Right kidney (tissue), 1 donor: ENCODE measurements at regions not wholly inside any gene's neighbourhood (a gene's known extent, or its start where the extent isn't known, plus 50 kb on each side); places are given as distances from the start of the nearest gene placed in this dataset.
"Not testable (repeated sequence)": the region's sequence is repeated elsewhere in the genome, so short reads cannot be mapped to it uniquely, and the experiment has no call there.

Experiments used
- DNase-seq: peaks from one replicate; pipeline ENCODE4 v3.0.0-alpha.2; 2016

DNA sequence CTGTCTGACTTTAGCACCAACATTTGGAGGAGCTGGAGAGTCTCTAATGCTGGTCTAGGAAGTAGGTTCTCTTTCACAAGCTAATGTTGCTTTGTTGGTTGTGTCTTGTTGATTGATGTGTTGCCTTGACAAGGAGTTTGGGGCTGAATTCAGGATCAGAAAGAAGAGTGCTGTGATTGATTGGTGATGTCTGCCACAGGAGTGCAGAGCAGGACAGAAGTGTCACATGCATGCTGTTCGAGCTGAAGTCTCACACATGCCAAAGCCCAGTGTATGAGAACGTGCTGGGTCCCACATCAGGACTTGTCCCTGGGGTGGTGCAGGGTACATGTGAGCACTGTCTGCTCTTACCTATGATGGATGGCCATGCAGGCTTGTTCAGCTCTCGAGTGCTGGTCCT is 694.4 kb downstream of the MATN1 start:
- DNase-seq = no peak

DNA sequence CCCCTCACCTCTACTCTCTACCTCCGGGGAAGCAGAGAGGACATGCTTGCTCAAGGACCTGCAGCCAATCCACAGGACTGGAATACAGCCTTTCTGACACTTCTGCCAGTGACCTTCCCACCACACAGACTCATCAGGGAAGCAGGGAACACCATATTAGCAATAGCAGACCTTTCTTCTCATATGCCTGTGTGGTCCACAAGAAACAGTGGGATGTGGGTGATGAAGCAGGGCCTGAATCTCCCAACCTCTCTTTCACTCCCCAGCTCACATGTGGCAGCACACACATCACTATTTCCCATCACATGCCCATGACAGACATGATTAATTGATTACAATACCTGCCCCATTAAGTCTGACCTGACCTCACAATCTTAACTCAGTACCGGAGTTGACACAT is 695.1 kb downstream of the MATN1 start:
- DNase-seq = no peak

DNA sequence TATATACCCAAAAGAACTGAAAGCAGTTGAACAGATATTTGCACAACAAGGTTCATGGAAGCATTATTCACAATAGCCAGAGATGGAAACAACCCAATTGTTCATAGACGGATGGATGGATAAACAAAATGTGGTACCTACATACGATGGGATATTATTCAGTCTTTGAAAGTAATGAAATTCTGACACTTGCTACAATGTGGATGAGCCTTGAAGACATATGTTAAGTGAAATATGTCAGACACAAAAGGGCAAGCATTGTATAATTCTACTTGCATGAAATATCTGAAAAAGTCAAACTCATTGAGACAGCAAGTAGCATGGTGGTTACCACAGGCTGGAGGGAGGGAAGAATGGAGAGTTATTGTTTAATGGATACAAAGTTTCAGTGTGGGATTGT is 696.1 kb downstream of the MATN1 start:
- no peak for DNase-seq

DNA sequence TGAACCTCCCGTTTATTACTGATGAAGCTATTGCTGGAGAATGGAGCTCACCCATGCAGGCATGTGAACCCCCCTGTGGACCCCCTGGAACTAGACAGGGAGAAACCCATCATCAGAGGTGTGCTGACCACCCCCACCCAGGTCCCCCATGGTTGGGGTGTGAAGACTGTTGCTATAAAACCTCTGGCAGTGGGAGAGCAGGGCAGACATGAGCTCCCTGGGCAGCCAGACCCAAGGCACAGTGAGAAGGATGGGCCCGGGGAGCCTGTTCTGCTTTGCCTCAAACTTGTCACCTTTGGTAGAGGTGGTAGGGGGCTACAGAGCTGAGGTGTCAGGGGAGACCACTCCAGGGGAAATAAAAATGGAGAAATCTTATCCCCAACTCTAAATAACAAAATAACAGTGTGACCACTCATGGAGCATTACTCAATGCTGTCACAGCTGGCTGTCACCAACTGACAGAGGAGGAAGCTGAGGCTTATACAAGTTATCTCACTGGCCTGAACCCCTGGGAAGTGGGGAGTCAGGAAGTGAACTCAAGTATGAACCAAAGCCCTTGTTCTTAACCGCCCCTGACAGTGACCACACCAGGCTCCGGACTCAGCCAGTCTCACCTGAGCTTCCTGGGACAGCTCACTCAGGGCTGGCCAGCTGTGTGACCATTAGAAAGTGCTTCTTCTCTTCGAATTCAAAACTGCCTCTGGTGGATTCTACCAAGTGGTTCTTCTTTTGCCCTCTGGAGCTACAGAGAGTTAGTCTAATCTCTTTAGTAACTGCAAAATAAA is 698.8 kb downstream of the MATN1 start:
- no peak for DNase-seq

DNA sequence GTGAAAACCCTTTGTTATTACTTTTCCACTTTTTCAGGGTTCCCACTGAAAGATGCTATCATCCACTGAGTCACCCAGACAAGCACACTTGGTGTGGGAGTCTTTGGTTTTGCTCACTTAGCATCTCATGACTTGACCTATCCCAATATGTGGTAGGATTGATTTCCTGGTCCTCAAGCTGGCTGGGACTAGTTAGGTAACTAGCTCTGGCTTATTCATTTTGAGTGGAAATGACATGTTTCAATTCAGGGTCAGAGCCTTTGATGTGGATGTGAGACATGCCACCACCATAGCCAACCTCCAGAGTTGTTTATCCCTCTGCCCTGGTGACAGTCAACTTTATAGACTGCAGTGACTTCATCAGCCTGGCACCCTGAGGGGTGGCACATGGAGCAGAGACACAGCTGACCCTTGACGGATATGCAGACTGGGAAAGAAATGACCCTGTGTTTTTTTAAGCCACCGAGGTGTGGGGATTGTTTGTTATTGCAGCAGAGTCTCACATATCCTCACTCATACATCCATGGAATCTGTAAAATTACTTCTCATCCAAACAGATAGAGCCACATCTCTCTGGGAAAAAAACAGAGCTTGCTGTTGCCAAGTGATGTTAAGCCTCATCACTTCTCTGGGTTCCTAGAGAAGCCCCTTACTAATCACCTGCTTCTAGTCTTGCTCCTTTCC is 699.9 kb downstream of the MATN1 start:
- no peak for DNase-seq

DNA sequence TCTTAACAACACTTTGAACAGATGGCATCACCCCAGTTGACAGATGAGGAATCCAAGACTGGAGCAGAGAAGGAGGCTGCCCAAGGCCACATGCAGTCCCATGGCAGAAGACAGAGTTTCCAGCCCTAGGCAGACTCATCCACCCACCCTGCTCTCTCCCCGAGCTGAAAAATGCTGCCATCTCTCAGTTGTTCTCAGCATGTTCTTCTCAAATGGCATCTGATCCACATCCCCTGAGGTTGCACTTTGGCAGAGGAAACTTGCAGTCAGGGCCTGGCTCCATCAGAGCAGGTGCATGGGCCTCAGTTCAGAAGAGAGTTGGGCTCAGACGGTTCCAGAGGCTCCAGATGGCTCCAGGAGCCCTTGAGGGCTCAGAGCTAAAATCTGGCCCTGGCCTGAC is 709.4 kb downstream of the MATN1 start:
- no peak for DNase-seq

DNA sequence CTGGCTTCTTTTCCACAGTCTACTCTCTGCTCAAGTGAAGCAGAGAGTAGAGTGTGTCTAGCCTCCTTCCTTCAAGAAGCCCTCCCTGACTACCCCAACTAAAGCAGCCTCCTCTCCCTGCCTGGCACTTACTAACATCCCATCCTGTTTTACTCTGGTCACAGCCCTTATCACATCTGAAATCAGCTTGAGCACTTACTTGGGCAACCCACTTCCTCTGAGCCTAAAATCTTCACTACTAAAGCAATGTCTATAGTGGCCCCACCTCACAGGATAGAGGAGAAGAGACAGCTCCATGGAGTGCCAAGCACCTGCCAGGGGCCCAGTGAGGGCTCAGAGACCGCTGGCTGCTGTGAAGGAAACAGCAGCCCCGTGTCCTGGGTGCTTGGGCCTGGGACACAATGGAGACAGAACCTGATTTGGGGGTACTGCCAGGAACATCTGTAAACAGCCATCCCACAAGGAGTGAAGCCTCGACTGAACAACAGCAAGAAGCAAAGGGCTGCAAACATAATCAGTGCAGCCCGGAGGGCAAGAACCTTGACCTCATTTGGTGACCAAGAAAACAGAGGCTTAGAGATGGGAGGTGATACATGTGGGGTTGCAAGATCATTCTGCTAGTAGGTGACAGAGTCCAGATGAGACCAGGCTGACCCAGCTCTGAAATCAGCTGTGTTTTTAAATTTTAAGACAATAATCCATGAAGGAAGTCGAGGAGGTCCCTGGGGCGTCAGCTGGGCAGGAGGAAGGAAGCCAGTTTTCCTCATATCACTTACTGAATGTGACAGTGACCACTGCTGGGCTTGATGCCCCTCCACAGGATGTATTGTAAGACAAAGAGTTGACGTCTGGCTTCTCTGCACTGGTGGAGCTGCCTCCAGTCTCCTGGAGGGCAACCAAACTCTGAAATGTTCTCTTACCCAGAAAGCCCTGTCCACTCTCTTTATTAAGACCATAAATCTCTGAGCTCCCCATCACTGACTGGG is 710.6 kb downstream of the MATN1 start:
- no peak for DNase-seq

DNA sequence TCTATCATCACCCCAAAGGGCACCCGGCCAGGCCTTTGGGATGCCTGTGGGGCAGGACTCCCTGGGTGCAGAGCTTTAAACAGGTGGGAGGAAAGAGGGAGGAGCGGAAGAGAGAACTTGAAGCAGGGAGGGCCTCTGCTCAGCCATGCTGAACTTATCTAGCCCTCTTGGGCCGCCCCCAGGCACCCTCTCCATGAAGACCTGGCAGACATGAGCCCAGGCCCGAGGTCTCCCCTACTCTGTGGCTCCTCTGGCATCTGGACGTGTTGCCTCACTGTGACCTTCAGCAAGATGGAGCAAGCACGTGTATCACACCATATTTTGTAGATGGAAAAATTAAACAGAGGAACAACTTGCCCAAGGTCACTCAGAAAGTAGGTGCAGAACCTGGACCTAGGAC is 711.4 kb downstream of the MATN1 start:
- no peak for DNase-seq

DNA sequence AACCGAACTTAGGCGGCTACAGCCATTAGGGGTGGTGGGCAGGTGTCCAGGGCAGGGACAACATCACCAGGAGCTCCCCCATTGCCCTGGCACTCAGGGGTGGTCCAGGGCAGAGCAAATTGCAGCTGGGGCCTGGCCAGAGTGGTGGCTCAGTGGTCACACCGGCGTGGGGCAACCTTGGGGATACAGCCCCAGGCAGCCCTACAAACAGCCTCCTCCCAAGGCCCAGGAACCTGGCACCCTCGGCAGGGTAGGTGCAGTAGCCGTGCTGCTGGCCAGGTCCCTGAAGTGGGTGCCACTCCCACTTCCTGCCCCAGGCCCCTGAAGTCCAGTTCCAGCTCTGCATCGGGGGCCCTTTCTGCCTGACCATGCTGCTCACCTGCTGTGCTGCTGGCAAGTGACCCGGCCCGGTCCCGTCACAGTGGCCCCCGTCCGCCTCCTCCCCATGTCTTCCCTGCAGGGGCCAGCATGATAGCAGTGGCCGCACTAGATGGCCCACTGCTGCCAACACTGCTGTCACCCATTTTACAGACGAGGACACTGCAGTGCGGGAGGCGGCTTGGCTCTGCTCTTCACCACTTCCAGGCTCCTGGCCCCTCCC is 712.8 kb downstream of the MATN1 start:
- no peak for DNase-seq

DNA sequence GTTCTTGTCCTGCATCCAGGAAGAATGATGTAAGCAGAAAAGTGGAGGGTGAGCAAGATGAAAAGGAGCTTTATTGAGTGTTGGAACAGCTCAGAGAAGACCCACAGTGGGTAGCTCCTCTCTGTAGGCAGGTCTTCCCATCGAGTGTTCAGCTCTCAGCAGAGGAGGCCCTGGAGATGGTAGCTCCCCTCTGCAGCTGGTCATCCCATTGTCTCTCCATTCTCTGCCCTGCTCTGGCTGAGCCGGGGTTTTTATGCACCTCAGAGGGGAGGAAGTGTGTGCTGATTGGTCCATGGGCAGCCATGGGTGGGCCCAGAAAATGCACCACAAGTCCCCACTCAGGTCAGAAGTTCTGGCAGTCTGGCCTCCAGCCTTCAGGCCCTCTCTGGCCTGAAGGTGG is 713.7 kb downstream of the MATN1 start:
- DNase-seq = no peak

DNA sequence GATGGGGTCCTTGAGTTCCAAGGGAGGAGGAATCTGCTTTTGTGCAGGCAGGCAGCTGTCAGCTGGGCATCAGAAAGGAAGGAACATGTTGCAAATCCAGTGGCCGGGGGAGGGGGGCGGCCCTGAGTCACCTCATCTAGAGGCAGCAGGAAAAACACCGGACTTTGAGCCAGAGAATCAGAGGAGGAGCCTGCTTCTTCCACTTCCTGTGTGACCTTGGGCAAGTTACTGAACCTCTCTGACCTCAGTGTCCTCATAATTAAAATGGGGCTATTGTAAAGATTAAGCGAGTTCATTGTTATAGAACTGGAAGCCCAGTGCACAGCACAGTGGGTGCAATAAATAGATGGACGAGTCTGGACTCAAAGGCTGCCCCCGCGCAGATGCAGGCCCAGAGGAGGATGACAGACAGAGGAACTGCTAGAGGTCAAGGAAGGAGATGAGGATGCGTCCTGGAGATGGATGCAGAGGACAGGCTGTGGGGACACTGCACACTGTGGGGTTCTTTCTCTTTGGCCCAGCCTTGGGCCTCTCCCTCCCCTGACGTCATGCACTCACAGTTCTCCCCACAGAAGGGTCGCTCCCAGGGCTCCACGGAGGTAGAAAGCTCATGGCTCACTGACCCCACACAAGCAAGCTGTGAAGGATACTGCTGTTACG is 714.3 kb downstream of the MATN1 start:
- DNase-seq = no peak

DNA sequence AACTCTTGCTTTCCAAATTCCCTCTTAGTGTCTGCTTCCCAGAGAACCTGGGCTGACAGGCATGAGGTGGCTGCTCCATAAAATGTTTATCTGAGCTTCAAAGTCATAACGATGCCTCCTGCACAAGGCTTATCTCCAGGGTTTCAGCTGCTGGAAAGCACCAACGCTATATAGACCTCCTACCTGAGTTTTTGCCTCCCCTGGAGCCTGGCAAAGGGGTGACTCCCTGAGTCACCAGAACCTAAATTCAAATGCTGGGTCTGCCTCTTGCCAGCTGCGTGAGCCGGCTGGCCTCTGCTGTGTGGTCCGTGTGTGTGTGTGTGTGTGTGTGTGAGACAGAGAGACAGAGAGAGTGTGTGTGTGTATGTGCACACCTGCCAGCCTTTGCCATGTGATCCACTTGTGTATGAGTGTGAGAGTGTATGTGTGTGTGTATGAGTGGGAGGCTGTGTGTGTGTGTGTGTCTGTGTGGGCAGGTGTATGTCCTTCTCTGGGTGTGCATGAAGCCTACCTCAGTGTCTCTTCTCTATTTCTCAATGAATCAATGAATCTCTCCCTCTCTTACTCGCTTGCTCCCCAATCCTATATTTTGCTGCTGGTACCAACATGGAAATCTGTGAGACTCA is 714.9 kb downstream of the MATN1 start:
- no peak for DNase-seq

DNA sequence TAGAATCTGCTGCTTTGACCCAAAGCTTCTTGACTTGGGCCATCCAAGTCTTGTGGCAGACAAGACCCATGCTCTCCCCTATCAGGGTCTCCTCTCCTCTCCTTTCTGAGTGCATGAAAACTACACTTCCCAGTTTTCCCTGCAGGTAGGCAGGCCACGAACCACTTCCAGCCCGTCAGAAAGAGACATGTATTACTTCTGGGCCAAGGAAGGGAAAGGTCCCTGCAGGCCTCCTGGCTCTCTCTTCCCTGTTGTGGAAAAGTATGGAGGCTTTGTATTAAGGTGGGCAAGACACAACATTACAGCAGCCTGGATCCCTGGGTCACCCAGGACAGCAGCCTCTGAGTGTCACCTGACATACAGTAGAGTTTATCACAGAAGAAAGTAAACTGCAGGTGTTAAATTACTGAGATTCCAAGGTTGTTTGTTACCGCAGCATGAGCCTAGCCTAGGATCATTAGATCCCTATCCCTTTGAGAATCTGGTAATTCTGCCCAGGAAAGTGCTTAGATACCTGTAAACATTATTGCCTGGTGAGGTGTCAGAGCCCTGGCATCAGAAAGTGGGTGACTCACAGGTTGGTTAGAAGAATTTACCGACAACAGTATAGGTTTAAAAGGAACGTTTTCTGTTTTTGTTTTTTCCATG is 717.3 kb downstream of the MATN1 start:
- no peak for DNase-seq

DNA sequence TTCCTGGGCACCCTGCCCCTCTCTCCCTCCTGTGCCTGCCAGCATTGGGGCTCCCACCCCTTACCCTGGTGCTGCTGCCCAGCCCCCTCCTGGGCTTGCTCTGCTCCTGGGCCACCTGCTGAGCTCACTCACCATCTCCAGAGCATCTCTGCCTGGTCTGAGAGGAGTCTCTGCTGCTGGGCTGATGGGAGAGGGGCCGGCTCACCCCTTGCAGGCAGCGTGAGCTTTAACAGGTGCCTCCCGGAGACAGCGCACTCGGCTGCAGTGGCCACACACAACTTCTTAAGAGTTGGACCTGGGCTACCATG is 721.7 kb downstream of the MATN1 start:
- DNase-seq = no peak

DNA sequence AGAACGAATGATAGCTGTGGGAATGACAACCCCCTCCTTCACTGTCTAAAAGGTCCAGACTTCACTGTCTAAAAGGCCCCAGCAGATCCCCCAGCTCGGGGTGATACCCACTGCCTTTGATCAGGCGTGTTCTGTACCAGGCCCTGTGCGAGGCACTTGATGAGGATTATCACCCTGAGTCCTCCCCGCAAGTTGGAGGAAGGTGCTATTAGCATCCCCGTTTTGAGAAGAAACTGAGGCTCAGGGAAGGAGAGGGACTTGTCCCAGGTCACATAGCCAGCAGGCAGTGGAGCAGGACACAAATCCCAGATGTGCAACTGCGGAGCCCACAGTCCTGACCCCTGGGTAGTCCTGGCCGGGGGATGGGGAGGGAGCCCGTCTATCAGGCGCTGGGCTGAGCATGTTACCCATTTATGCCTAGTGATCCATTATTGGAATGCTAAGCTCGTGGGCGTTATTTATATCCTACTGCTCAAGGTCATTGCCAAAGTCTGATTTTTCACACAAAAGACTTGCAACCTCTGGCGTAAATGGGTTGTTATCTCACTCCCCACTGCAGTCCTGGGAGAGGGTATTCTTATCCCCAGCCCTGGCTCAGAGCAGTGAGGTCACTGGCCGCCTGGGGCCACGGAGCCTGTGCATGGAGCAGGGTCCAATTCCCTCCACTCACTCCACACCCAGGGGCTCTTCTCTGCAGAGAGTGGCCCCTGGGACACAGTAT is 722.2 kb downstream of the MATN1 start:
- no peak for DNase-seq

DNA sequence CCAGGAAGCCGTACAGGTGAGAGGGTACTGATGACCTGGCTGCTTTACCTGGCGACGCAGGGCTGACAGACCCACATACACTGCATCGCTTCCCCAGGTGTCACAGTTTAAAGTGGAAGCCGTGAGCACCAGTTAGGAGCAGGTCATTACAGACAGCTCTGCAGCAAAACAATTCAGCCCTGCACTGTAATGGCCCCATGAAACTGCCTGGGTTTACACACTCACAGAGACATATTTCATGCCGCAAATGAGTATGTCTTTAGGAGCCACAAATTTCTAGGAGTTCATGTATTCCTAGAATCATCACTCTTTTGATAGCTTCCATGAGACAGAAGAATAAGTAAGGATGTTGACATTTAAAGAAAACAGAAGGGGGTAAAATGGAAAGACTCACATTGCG is 723.1 kb downstream of the MATN1 start:
- DNase-seq = no peak

DNA sequence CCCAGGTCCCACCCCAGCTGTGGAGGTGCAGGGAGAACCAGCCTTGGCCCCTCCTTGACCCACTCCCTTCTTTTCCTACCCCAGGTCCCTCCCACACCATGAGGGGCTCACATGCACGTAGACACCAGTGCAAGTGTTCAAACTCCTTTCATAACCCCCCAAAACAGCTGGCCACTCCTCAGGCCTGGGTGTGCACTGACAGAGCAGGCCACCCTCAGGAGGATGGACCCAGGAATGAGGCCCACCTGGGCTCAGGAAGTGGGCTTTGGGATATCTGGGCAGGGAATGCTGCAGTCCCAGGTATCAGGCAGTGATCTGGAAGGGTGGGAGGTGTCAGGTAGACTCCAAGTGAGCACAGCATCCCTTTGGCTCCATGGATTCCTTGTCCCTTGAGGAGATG is 723.8 kb downstream of the MATN1 start:
- no peak for DNase-seq

DNA sequence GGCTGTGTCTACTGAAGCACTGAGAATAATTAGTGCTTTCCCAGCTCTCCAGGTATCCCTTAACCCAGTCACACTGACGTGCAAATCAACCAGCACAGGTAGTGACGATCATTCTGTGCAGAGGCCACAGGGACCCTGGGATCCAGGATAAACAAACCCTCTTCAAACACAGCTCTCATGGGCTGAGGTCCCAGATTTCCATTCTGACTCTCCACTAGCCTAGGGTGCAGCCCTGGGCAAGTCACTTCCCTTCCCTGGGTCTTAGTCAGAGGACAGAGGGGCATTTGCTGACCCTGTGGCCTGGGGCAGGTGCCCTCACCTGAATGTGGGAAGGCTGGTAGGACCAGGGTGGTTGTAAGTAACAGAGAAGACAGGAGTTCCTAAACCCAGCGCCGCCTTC is 724.7 kb downstream of the MATN1 start:
- no peak for DNase-seq

DNA sequence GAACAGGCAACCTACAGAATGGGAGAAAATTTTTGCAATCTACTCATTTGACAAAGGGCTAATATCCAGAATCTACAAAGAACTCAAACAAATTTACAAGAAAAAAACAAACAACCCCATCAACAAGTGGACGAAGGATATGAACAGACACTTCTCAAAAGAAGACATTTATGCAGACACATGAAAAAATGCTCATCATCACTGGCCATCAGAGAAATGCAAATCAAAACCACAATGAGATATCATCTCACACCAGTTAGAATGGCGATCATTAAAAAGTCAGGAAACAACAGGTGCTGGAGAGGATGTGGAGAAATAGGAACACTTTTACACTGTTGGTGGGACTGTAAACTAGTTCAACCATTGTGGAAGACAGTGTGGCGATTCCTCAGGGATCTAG is 725.6 kb downstream of the MATN1 start:
- not testable (repeated sequence) for DNase-seq

DNA sequence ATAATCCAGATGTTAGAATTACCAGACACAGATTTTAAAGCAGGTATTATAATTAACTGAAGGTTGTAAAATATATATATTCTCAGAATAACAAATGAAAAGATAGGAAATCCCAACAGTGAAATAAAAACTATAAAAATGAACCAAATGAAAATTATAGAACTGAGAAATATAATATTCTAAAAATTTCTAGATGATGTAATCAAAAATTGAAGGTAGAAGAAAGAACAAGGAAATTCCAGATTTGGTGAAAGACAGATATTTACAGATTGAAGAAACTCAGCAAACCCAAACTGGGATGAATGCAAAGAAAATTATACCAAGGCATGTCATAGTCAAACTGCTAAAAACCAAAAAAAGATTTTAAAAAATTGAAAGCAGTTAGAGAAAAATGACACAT is 729.4 kb downstream of the MATN1 start:
- DNase-seq = no peak

DNA sequence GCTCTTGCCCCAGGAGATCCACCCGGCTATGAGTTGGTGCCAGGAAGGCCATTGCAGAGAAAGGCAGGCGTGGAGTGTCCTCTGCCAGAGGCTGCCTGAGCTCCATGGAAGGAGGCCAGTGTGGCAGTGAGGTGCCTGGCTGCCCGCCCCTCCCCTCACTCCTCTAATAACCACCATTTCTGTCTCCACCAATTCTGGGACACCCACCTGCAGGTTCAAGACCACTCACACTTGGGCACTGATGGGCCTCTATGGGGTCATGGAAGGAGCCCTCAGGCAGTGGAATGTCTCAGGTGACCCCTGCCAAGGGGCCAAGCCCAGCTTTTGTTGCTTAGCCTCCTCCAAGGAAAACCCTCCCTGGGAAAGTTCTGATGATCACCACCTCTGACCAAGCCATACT is 731.6 kb downstream of the MATN1 start:
- no peak for DNase-seq
